ENCODE measurements at regions not wholly inside any gene's neighbourhood (a gene's known extent, or its start where the extent isn't known, plus 50 kb on each side); places are given as distances from the start of the nearest gene placed in this dataset.
A peak's percentile ranks its signal among the peaks of the same experiment; 100 is the strongest.

DNA sequence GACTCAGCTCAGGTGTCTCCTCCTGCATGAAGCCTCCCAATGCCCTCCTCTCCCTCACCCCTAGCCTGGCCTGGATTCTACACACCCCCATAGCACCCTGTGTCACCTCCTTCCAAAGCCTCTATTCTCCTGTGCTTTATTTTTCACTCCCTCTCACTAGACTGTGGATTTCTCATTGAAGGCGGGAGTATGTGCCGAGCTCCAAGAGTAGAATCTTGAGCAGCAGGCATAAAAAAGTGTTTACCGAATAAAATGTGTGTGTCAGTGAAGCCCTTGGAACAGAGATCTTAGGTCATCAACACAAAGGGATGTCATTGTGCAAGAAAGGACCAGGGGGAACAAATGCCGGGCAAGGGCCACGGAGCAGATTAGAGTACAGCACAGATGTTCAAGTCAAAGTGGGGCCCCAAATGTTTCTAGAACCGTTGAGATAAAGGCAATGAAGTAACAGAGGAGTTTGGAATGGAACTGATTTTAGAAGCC is 106.1 kb upstream of the TMEM170B start:
- Histone ChIP-seq H4K20me1 (ENCODE audit: insufficient read depth, low read length) (no peaks in the 10 kb centered on the region), H3K27me3 (ENCODE audit: control insufficient read depth in 1 of 2, insufficient read depth in 2 of 2, low read length in 2 of 2) (no peaks in the 10 kb centered on the region), H3K36me3 (replicated peaks in 1 of 2; ENCODE audit: control insufficient read depth in 1 of 2, insufficient read depth in 2 of 2, low read length in 2 of 2) (no peaks in the 10 kb centered on the region), H3K9ac (ENCODE audit: insufficient read depth, low read depth, low read length) (peak overlapping the region; percentile 5; the same call in 1 of the 2 replicates), H3K4me2 (ENCODE audit: low read depth, low read length) (peak overlapping the region; percentile 26), H3K9me3 (ENCODE audit: low read length) (no peaks in the 10 kb centered on the region), H3K27ac (ENCODE audit: extremely low read length, insufficient read depth, low read length) (peak overlapping the region; percentile 59), H3K4me3 (replicated peaks in 1 of 3; ENCODE audit: insufficient read depth in 1 of 3, low read depth in 2 of 3, low read length in 3 of 3) (no peak overlapping the region), H3K4me1 (ENCODE audit: insufficient read depth, low read length) (peaks cover 99% of the 10 kb centered on the region), H3K79me2 (ENCODE audit: insufficient read depth, low read length) (no peaks in the 10 kb centered on the region), H2AFZ (ENCODE audit: low read length) (peak overlapping the region; percentile 11)
- no peak for FAIRE-seq
- no TSS peak for BruUV-seq (replicated peaks)
- POLR2A ChIA-PET: interaction anchor here (1.0 to 1.7 kb wide), 3 partner anchors 64 to 229 kb away, joined by 4 to 7 read pairs (median 4); no protein-coding TSS in a partner anchor
- CTCF ChIA-PET (ENCODE audit: low intra/inter-chr PET ratio, low total read pairs): no interaction called here
- in situ Hi-C loops (cut with HindIII; ENCODE audit: extremely low pct_ligation_motif_present, low pct_unique_long_range_greater_than_20kb): no loop called here
- 0 out of 3 replicates have a peak, but pooled peaks have one; percentile 7 for ATAC-seq
- intact Hi-C loops (cut with micrococcal nuclease; ENCODE audit: unreplicated experiment): loop anchor here (5.0 kb wide), 2 partner anchors 134 to 214 kb away; no protein-coding TSS in a partner anchor
- 25% methylated on average over 6 of the region's 6 CpGs for WGBS (ENCODE audit: low lambda C conversion rate)
- peak; percentile 75 for DNase-seq (ENCODE audit: low spot score)
- TF ChIP-seq SP2 (CRISPR knock-in tag; IDR thresholded peaks at IDR 0.05): no peak
- TF ChIP-seq CREB1 (IDR thresholded peaks at IDR 0.05): no peak
- peak; percentile 67; the same call in 1 of the 2 replicates for TF ChIP-seq CREB1 (CRISPR knock-in tag; IDR thresholded peaks at IDR 0.05)
- no peak for TF ChIP-seq ZBTB42 (CRISPR knock-in tag; IDR thresholded peaks at IDR 0.05)
- no peak for TF ChIP-seq SMARCC2 (IDR thresholded peaks at IDR 0.05)
- no peak for TF ChIP-seq SNAPC5 (CRISPR knock-in tag; IDR thresholded peaks at IDR 0.05; ENCODE audit: borderline replicate concordance)
- TF ChIP-seq, protein P1, sequence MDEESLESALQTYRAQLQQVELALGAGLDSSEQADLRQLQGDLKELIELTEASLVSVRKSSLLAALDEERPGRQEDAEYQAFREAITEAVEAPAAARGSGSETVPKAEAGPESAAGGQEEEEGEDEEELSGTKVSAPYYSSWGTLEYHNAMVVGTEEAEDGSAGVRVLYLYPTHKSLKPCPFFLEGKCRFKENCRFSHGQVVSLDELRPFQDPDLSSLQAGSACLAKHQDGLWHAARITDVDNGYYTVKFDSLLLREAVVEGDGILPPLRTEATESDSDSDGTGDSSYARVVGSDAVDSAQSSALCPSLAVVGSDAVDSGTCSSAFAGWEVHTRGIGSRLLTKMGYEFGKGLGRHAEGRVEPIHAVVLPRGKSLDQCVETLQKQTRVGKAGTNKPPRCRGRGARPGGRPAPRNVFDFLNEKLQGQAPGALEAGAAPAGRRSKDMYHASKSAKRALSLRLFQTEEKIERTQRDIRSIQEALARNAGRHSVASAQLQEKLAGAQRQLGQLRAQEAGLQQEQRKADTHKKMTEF (CRISPR knock-in tag; IDR thresholded peaks at IDR 0.05): peak; percentile 77
- no peak for TF ChIP-seq NFE2L2 (IDR thresholded peaks at IDR 0.05; ENCODE audit: low read length)
- 0 out of 2 replicates have a peak, but pooled peaks have one; percentile 23 for TF ChIP-seq ELF1 (CRISPR knock-in tag; IDR thresholded peaks at IDR 0.05)
- no peak for TF ChIP-seq E2F2 (CRISPR knock-in tag; IDR thresholded peaks at IDR 0.05; ENCODE audit: borderline replicate concordance)
- no peak for TF ChIP-seq SMAD1 (CRISPR knock-in tag; IDR thresholded peaks at IDR 0.05; ENCODE audit: borderline replicate concordance, low read depth)
- TF ChIP-seq, protein P2, sequence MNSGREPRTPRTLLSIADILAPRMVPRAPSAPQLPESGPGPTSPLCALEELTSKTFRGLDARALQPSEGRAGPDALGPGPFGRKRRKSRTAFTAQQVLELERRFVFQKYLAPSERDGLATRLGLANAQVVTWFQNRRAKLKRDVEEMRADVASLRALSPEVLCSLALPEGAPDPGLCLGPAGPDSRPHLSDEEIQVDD (CRISPR knock-in tag; IDR thresholded peaks at IDR 0.05; ENCODE audit: borderline replicate concordance): no peak
- no peak for TF ChIP-seq CCDC6 (CRISPR knock-in tag; IDR thresholded peaks at IDR 0.05)
- TF ChIP-seq, protein P3, sequence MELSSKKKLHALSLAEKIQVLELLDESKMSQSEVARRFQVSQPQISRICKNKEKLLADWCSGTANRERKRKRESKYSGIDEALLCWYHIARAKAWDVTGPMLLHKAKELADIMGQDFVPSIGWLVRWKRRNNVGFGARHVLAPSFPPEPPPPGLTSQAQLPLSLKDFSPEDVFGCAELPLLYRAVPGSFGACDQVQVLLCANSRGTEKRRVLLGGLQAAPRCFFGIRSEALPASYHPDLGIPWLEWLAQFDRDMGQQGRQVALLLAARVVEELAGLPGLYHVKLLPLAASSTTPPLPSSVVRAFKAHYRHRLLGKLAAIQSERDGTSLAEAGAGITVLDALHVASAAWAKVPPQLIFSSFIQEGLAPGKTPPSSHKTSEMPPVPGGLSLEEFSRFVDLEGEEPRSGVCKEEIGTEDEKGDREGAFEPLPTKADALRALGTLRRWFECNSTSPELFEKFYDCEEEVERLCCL (CRISPR knock-in tag; IDR thresholded peaks at IDR 0.05; ENCODE audit: borderline replicate concordance): no peak
- TF ChIP-seq ZNF124 (CRISPR knock-in tag; IDR thresholded peaks at IDR 0.05): peak; percentile 75; the same call in 1 of the 2 replicates
- TF ChIP-seq, protein P4, sequence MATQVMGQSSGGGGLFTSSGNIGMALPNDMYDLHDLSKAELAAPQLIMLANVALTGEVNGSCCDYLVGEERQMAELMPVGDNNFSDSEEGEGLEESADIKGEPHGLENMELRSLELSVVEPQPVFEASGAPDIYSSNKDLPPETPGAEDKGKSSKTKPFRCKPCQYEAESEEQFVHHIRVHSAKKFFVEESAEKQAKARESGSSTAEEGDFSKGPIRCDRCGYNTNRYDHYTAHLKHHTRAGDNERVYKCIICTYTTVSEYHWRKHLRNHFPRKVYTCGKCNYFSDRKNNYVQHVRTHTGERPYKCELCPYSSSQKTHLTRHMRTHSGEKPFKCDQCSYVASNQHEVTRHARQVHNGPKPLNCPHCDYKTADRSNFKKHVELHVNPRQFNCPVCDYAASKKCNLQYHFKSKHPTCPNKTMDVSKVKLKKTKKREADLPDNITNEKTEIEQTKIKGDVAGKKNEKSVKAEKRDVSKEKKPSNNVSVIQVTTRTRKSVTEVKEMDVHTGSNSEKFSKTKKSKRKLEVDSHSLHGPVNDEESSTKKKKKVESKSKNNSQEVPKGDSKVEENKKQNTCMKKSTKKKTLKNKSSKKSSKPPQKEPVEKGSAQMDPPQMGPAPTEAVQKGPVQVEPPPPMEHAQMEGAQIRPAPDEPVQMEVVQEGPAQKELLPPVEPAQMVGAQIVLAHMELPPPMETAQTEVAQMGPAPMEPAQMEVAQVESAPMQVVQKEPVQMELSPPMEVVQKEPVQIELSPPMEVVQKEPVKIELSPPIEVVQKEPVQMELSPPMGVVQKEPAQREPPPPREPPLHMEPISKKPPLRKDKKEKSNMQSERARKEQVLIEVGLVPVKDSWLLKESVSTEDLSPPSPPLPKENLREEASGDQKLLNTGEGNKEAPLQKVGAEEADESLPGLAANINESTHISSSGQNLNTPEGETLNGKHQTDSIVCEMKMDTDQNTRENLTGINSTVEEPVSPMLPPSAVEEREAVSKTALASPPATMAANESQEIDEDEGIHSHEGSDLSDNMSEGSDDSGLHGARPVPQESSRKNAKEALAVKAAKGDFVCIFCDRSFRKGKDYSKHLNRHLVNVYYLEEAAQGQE (IDR thresholded peaks at IDR 0.05; ENCODE audit: borderline replicate concordance in 1 of 2, low read depth in 1 of 2, low read length in 2 of 2): no peak
- TF ChIP-seq REL (CRISPR knock-in tag; conservative IDR thresholded peaks at IDR 0.05): no peak

Data from HepG2 (cell line).